ENCODE measurements at regions not wholly inside any gene's neighbourhood (a gene's known extent, or its start where the extent isn't known, plus 50 kb on each side); places are given as distances from the start of the nearest gene placed in this dataset.

DNA sequence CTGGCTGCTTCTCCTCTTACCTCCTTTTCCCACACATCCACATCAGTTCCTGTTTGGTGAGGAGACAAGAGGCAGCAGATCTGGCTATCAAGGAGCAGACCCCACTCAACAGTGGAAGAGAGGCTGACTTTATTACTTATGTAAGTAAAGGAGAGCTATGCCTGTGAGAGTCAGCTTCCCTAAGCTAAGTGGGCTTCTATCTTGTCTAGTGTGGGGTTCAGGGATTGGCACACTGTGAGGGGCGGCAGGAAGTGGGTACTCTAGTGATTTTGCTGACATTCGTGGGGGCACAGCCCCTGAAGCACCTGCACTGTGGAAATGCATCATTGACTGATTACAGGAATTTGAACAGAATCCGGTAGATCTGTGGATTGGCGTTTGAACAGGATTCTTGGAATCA is 163.5 kb upstream of the IRX1 start:
- Histone ChIP-seq H3K9ac (ENCODE audit: low read length) (no peak overlapping the region), H3K27ac (ENCODE audit: low read depth, low read length) (no peak overlapping the region), H3K9me2 (ENCODE audit: insufficient read depth) (no peaks in the 10 kb centered on the region), H3K4me3 (replicated peaks in 1 of 2; ENCODE audit: low read depth in 1 of 2, low read length in 2 of 2) (no peak overlapping the region), H3K36me3 (ENCODE audit: control insufficient read depth in 1 of 2, insufficient read depth in 2 of 2, low read length in 2 of 2) (no peaks in the 10 kb centered on the region), H3K79me2 (ENCODE audit: insufficient read depth, low read length) (no peaks in the 10 kb centered on the region), H4K20me1 (ENCODE audit: insufficient read depth) (no peaks in the 10 kb centered on the region), H3K4me2 (ENCODE audit: low read length) (no peak overlapping the region), H2AFZ (ENCODE audit: low read depth, low read length, poor library complexity, severe bottlenecking) (no peak overlapping the region), H3K4me1 (ENCODE audit: control insufficient read depth in 1 of 2, insufficient read depth in 2 of 2, low read length in 2 of 2) (no peaks in the 10 kb centered on the region), H3K9me3 (ENCODE audit: control insufficient read depth in 1 of 2, insufficient read depth in 1 of 2, low read depth in 1 of 2, low read length in 2 of 2) (peaks cover 6 to 26% of the 10 kb centered on the region in 2 experiments; a peak in 2 of 4 replicates), H3K27me3 (ENCODE audit: insufficient read depth, low read length) (no peaks in the 10 kb centered on the region)
- RAD21 ChIA-PET (ENCODE audit: low non-redundant PET in 1 of 2, low total read pairs in 2 of 2, uncharacterized antibody in 2 of 2, unreplicated experiment in 2 of 2) = no interaction called here
- ATAC-seq (no peak), DNase-seq (ENCODE audit: low read depth, low spot score) (no peak)
- intact Hi-C loops (cut with micrococcal nuclease) = no loop called here
- CTCF ChIA-PET = no interaction called here
- no TSS peak for BruUV-seq (replicated peaks)
- POLR2A ChIA-PET = no interaction called here
- TF ChIP-seq EZH2phosphoT487 (IDR thresholded peaks at IDR 0.05; ENCODE audit: borderline replicate concordance) = no peak
- TF ChIP-seq ZFX (IDR thresholded peaks at IDR 0.05) = no peak
- no peak for TF ChIP-seq SIN3A (IDR thresholded peaks at IDR 0.05; ENCODE audit: low read depth)
- no peak for TF ChIP-seq SRF (IDR thresholded peaks at IDR 0.05; ENCODE audit: low read depth)
- no peak for TF ChIP-seq ZNF274 (IDR thresholded peaks at IDR 0.05; ENCODE audit: low read depth, low read length)
- no peak for TF ChIP-seq RAD21 (IDR thresholded peaks at IDR 0.05; ENCODE audit: low read depth)
- no peak for TF ChIP-seq SP1 (IDR thresholded peaks at IDR 0.05; ENCODE audit: low read depth)
- TF ChIP-seq JUND (IDR thresholded peaks at IDR 0.05) = no peak
- TF ChIP-seq, protein P1, sequence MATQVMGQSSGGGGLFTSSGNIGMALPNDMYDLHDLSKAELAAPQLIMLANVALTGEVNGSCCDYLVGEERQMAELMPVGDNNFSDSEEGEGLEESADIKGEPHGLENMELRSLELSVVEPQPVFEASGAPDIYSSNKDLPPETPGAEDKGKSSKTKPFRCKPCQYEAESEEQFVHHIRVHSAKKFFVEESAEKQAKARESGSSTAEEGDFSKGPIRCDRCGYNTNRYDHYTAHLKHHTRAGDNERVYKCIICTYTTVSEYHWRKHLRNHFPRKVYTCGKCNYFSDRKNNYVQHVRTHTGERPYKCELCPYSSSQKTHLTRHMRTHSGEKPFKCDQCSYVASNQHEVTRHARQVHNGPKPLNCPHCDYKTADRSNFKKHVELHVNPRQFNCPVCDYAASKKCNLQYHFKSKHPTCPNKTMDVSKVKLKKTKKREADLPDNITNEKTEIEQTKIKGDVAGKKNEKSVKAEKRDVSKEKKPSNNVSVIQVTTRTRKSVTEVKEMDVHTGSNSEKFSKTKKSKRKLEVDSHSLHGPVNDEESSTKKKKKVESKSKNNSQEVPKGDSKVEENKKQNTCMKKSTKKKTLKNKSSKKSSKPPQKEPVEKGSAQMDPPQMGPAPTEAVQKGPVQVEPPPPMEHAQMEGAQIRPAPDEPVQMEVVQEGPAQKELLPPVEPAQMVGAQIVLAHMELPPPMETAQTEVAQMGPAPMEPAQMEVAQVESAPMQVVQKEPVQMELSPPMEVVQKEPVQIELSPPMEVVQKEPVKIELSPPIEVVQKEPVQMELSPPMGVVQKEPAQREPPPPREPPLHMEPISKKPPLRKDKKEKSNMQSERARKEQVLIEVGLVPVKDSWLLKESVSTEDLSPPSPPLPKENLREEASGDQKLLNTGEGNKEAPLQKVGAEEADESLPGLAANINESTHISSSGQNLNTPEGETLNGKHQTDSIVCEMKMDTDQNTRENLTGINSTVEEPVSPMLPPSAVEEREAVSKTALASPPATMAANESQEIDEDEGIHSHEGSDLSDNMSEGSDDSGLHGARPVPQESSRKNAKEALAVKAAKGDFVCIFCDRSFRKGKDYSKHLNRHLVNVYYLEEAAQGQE (IDR thresholded peaks at IDR 0.05; ENCODE audit: low read depth) = no peak
- no peak for TF ChIP-seq EGR1 (IDR thresholded peaks at IDR 0.05; ENCODE audit: low read depth)
- TF ChIP-seq, protein P2, sequence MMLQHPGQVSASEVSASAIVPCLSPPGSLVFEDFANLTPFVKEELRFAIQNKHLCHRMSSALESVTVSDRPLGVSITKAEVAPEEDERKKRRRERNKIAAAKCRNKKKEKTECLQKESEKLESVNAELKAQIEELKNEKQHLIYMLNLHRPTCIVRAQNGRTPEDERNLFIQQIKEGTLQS (IDR thresholded peaks at IDR 0.05) = no peak
- no peak for TF ChIP-seq CEBPB (IDR thresholded peaks at IDR 0.05; ENCODE audit: low read depth)
- TF ChIP-seq CBX3 (IDR thresholded peaks at IDR 0.05; ENCODE audit: low read depth) = no peak
